ENCODE measurements at regions not wholly inside any gene's neighbourhood (a gene's known extent, or its start where the extent isn't known, plus 50 kb on each side); places are given as distances from the start of the nearest gene placed in this dataset.
A peak's percentile ranks its signal among the peaks of the same experiment; 100 is the strongest.
"Not testable (repeated sequence)": the region's sequence is repeated elsewhere in the genome, so short reads cannot be mapped to it uniquely, and the experiment has no call there.

DNA sequence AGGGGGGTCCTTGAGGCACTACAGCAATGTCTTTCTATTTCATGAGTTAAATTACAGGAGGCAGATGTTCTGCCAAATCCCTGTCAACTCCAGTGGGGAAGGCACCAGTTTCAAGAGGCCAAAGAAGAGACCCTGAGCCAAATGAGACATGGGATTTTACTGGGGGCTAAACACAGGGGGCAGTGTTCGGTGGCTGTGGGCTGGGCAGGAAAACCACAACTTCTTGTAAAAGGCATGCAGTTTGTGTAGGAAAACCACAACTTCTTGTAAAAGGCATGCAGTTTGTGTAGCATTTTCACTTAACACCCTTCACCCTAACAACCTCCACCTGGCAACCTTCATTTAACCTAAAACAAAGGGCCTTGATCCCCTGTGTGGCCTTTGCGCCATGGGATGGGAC, 61.0 kb downstream of the POLR2M start:
- no peak for DNase-seq (ENCODE audit: low read depth, low spot score)

DNA sequence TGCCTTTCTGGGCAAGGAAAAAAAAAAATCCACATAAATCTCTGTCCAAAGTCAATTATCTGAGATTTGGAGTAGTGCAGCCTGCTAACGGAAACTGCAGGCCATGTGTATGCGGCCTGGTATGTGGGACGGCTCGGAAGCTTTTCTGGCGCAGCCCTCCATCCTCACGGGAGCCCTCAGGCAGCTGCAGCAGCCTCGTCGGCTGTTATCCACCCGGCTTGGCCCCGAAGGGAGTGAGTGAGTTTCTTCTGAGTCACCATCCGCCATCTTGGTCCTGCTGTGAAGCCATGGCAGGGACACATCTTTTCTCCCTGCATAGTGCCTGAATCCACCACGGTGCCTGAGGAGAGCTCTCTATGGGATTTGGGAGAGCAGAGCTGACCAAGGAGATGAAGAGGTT, 62.8 kb downstream of the POLR2M start:
- DNase-seq (ENCODE audit: low read depth, low spot score): peak; percentile 17

DNA sequence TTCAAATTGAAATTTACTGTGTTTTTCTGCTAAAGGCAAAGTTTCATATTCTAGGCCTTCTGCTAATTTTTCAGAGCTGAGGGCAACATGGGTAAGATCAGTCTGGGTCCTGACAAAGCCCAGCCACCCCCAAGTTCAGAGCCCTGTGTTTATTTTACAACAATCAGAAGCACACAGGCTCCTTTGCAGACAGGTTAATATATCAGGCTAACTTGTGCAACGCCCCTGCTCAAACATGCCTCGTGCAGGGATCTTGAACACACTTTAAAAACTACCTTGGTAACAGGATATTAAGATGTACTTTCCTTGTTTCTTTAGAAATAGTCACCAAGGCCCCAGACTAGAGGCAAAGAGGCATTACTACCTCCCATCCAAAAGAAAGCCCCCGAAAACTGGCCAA, 64.0 kb downstream of the POLR2M start:
- no peak for DNase-seq (ENCODE audit: low read depth, low spot score)

DNA sequence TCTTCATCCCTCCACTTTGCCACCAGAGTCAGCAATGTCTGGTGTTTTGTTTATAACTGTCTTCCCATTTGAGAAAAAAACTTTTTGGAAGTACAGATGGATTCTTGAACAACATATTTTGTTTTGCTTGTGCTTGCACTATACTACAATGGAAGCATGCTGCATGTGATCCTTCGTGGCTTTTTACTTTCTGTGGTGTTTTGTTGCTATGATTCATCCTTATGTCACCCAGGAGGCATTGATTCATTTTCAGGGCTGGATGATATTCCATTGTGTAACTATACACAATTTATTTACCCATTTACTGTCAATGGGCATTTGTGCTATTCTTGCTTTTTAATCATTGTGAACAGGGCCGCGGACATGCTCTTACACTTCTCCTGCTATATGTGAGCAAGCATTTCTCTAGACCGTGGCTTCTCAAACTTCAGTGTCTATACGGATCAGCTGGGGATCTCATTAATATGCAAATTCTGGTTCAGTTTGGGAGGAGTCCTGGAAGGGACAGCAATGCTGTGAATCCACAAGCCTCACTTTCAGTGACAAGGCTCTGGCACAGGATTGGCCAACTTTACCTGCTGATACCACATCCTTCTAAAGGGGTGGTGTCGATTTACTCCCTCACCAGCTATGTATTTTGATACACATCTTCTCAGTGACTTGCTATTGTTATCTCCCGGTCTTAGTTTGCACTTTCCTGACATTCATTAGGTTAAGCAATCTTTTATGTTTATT, 65.9 kb downstream of the POLR2M start:
- no peak for DNase-seq (ENCODE audit: low read depth, low spot score)

DNA sequence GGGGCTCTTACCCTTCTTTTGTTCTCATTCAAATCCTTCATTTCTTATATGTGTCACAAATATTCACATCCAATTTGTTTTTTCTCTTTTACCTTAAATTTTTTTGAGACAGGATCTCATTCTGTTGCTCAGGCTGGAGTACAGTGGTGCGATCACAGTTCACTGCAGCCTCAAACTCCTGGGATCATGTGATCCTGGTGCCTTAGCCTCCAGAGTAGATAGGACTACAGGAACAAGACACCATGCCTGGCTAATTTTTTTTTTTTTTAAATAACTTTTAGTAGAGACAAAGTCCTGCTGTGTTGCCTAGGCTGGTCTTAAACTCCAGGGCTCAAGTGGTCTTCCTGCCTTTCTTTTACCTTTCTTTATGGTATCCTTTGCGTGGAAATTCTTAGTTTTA, 66.5 kb downstream of the POLR2M start:
- DNase-seq (ENCODE audit: low read depth, low spot score): no peak

DNA sequence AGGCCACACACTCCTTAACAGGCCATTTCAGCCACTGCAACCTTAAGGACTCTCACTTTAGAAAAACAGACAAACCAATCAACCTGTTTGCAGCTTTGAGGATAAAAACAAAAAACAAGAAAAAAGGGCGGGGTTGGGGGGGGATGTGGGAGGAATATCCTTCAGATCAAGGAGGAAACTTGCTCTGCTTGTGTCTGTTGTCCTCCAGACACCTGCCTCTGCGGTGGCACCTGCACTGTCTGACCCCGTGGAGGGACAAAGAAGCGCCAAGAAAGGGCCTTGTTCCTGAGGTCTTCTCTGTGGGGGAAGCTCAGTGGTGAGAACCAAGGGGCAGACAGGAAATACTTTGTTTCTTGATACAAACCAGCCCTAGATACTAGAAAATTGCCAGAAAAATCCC, 70.5 kb downstream of the POLR2M start:
- no peak for DNase-seq (ENCODE audit: low read depth, low spot score)

DNA sequence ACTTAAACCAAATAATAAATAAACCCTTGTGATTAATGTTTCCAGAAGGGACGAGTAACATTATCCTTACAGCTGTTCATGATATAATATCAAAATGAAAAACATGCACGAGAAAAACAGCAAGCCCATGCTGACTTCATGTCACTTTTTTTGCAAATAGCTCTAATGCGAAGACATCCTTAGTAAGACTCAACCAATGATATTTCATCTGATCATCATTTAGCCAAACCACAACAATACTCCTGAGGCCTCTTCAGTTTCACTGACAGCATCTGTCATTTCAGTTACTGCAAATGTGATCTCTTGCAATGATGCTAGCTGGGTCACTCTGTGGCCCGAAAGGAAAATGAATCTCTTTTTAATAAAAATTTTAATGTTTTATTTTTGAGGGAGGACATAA, 74.0 kb downstream of the POLR2M start:
- no peak for DNase-seq (ENCODE audit: low read depth, low spot score)

DNA sequence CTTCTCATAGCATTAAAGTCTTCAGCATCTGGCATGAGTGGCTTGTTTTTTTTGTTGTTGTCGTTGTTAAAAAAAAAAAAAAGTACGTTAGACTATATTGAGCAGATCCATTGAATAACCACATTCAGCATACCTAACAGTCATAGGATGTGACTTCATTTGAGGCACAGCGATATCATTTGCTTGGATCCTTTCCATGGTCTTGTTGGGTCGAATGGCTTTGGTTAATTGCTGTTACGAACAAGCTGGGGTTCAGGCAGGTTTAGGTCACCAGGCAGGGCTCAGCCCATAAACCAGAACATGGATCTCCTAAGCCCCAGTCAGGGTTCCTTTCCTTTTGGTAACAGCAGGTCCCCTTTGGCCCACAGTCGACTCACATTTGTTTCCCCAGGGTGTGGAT, 76.2 kb downstream of the POLR2M start:
- no peak for DNase-seq (ENCODE audit: low read depth, low spot score)

DNA sequence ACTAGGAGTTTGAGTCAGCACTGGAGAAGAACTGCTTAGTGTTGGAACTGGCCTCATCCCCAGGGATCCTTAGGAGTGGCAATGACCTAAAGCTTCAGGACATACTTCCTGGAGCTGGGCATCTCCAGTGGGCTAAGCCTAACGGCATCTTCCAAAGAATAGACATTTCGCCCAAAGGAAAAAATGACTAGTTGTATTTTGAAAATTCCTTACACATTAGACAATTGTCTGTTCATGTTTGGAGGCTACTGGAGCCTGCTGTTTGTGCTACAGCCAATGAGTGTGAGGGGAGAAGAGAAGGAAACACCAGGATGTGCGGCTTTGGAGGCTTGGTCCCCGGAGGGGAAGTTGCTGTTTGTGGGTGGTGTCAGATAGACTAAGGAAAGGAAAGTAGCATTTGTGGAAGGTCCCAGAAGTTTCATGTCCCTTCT, 77.6 kb downstream of the POLR2M start:
- peak; percentile 15 for DNase-seq (ENCODE audit: low read depth, low spot score)

DNA sequence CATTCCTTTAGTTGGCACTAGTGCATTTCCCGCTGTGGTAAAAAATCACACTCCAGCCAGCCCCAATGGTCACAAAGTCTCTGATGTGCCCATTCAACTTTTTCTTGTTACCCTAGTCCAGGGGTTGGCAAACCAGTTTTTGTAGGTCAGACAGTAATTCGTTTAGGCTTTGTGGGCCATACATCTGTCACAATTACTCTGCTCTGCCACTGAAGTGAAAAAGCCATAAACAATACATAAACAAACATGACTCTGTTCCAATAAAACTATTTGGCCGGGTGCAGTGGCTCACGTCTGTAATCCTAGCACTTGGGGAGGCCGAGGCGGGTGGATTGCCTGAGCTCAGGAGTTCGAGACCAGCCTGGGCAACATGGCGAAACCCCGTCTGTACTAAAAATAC, 78.5 kb downstream of the POLR2M start:
- no peak for DNase-seq (ENCODE audit: low read depth, low spot score)

DNA sequence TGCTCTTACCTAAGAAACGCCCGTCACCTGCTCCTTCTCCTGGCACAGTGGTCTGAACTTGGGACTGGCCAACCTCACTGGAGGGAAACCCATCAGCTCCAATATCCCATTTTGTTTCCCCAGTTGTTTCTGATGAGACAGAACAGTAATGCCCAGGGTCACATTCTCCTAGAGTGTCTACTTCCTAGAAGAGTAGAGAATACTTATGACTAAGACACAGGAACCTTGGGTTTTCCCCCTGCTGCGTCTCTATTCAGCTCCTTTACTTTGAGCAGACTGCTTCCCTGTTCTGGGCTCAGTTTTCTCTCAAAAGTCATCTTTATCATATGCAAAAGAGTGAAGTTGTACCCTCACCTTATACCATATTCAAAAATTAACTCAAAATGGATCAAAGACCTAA, 79.4 kb downstream of the POLR2M start:
- no peak for DNase-seq (ENCODE audit: low read depth, low spot score)

DNA sequence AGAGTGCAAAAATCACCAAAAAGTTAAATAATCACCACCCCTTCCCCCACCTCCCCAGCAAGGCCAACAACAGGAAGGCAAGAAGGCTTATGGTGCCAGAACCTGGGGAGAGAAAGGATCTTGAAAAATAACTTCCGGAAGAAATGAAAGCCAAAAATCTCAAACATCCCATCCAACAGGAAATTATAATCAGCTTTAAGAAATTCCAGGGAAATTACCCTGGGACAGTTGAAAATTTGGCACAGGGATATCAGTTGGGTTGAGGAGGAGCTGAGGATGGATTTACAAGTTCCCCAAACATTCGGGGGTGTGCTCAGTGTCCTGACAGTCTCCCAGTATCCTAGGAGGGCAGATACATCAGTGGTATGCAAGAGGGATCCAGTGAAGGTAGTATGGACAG, 82.7 kb downstream of the POLR2M start:
- peak; percentile 44 for DNase-seq (ENCODE audit: low read depth, low spot score)

DNA sequence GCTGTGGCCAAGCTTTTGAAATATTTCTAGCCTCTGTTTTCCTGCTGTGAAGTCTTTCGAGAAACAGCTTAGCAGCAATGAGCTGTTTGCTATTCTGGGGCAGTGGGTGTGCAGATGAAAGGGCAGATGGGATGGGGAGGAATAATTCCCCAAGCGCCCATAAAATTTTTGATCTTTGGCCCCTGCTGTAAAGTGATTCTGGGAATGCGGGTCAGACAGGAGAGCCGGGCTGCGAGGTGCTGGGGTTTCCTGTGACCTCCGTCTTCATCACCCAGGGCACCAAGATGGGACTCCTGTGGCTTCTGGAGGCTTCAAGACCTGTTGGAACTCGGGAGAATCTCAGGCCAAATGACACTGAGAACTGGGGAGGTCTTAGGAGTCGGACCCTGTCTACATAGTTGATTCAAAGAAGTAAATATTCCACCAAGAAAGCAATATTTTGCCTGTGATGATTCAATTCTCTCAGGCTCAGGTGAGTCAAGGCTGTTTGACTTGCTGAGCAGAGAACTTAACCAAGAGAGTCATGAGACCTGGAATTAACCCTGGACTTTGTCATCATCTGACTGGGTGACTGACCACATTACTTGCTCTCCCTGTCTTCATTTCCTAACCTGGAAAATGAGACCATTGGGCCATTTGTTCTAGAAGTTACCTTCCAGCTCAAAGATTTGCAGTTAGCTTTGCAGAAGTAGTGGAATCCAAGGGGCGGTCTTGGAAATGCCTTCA, 86.4 kb downstream of the POLR2M start:
- no peak for DNase-seq (ENCODE audit: low read depth, low spot score)

DNA sequence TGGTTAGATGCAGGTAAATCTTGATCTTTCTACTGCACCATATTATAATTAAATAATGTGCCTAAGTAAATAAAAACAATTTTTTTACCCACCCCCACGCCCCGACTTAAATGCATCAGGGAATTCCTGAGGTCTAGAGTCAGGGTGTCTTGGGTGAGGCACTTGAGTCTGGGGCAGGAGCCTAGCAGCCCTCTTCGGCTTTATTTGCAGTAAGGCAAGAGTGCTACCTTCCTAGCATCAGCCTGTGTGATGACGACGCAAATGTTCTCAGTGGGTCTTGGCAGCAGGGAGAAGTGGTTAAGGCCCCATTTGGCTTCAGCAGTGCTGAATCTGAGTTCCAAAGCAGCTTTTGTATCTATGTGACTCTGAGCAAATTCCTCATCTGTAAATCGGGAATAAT, 88.7 kb downstream of the POLR2M start:
- DNase-seq (ENCODE audit: low read depth, low spot score): no peak

DNA sequence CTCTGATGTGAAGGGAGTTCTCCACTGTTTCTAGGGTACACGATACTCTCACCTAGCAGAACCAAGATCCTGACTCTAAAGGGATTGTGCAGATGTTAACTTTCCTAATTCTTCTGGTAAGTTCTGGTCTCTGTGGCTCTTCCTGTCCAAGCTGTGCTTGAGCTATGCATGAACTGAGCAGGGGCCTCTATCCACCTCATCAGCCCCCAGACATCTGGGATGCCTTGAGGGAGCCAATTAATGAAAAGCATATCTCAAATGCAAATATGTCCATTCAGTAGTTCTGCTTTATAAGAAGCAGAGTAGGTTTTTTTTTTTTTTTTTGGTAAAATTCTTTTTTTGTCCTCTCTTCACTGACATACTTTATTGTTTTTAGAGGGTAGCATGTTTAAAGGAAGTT, 89.6 kb downstream of the POLR2M start:
- DNase-seq (ENCODE audit: low read depth, low spot score): no peak

DNA sequence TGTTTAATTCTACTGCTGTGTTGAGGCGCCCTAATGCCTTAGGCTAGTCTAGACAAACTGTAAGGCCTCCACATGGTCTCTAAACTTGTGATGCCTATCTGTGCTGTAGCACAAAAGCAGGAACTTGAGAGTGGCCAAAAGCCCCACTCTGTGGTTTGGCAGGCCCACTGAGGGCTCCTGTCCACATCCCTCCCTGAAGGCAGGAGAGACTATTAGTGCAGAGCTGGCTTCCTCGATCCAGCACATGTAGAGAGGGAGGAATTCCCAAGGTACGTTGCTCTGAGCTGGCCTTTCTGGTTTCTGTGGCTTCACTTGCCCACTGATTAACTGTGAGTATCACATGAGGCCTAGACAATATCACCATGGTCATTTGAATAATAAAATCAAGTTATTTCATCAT, 90.6 kb downstream of the POLR2M start:
- DNase-seq (ENCODE audit: low read depth, low spot score): no peak

DNA sequence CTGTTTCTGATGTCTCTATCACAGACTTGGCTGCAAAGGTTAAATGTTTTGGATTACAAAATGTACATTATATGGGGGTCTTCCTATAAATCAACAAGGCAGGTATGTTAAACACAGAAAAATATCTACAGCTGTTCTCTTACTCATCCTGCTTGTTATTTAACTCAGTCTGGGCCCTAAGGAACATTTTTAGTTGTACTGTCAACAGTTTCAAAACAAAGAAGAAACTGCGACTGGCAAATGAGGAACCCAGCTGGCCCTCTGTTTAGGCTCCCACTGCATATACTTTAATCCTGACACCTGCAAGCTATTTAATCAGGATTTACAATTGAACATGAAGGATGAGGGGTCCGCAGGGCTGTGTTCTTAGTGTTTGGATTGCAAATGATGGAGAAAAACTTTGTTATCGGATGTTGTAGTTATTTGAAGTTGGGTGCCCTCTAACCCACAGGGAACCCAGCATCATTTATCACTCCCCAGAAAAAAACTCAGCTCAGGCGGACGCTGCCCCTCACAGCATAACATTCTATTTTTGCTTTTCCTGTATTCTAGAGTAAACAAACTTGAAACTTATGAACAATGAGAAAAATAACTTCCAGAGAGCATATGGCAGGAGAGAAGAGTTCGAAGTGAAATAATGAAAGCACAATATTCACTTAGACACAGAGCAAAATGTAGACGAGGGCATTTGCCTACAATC, 91.2 kb downstream of the POLR2M start:
- no peak for DNase-seq (ENCODE audit: low read depth, low spot score)

DNA sequence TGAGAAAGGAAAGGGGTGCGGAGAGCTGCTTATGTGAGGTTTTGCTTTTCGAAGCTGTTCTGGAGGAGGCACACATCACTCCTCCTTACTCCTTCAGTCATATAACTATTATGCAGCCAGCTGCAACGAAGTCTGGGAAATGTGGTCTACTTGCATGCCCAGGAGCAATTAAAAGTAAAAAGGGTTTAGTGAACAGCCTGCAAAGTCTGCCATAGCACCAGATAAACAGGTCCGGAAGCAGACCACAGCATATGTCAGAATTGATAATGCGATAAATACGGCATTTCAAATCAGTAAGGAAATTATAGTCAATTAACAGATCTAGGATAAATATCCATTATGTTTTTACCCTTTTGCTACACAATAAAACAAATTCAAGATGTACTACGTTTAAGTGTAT, 99.5 kb downstream of the POLR2M start:
- DNase-seq (ENCODE audit: low read depth, low spot score): no peak

DNA sequence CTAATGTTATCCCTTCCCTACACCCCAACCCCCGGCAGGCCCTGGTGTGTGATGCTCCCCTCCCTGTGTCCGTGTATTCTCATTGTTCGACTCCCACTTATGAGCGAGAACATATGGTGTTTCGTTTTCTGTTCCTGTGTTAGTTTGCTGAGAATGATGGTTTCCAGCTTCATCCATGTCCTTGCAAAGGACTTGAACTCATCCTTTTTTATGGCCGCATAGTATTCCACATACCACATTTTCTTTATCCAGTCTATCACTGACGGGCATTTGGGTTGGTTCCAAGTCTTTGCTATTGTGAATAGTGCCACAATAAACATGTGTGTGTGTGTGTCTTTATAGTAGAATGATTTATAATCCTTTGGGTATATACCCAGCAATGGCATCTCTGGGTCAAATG, 102.8 kb downstream of the POLR2M start:
- DNase-seq (ENCODE audit: low read depth, low spot score): not testable (repeated sequence)

DNA sequence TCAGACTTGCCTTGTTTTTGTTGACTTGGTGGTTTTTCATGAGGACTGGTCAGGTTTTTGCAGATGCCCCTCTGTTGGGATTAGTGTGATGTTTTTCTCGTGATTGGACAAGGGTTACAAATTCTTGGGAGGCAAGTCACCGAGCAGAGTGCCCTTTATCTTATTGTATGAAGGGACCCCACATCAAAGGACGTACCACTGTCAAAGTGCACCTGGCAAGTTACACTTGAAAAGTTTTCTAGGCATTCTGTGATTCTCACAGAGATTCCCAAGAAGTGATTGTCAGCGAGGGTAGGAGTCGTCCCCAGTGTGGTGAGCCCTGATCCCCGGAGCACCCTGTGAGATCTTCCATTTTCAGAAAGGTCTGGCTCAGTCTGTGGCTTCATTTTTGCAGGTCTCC, 110.1 kb downstream of the POLR2M start:
- DNase-seq (ENCODE audit: low read depth, low spot score): no peak

DNA sequence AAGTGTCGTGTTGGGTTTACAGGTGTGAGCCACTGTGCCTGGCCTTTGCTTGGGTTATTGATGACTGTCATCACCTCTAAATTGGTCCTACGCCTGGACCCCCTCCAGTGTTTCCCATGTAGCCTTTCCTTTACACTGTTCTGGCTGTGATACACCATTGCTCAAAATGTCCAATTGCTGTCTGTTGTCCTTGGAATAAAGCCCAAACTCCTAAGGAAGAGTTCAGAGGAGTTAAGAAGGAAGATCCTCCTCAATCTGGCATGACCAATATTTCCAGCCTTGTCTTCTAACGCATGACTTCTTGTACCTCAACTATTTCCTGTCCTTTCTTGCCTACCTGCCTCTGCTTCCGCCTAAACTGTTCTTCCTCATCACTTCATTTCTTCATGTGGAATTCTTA, 113.1 kb downstream of the POLR2M start:
- no peak for DNase-seq (ENCODE audit: low read depth, low spot score)

DNA sequence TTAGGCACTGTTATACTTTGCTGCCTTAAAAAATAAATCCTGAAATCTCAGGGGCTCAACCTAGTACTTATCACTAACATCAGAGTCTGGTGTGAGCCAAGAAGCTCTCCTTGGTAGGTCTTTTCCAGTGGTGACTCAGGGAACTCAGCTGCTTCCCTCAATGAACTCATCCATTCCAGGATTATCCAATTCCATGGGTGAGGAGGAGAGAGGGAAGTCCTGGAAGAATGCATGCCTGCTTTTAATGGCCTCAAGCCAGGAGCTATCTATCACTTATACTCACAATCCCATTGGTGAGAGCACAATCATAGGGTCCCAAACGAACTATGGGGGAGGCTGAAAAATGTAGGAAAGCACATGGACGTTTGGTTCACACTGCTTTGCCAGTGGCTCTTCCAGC, 113.6 kb downstream of the POLR2M start:
- peak; percentile 85 for DNase-seq (ENCODE audit: low read depth, low spot score)

DNA sequence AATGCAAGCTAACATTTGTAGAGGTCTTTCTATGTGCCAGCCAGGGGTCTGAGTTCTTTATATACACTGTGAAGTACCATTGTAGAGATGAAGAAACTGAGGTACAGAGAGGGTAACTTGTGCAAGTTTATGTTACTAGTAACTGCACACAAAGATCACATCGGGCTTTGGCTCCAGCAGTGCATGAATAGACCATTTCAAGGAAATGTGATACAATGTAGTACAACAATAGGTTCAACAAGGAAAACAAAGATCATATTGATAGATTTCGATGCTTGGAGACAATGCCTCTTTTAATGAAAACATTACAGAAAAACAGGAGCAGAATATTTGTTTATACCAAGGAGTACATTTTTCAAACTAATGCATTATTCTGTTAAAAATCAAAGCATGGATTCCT, 115.3 kb downstream of the POLR2M start:
- DNase-seq (ENCODE audit: low read depth, low spot score): no peak

All from pulmonary artery endothelial cell (primary cell).